Peyer's patch (tissue), 4 donors: ENCODE measurements at regions not wholly inside any gene's neighbourhood (a gene's known extent, or its start where the extent isn't known, plus 50 kb on each side); places are given as distances from the start of the nearest gene placed in this dataset.
"Not testable (repeated sequence)": the region's sequence is repeated elsewhere in the genome, so short reads cannot be mapped to it uniquely, and the experiment has no call there.

ENCODE experiments used
- DNase-seq, 3 donors: peaks; one replicate each; pipeline ENCODE4 v3.0.0-alpha.2; 2017 to 2019
- H3K27ac ChIP-seq, 4 donors: fragments of 200-600 bp; sonication (generic); one replicate each; pipeline ENCODE4 v1.5.1; 2016 to 2019
- H3K27me3 ChIP-seq, 2 donors: fragments of 200-600 bp; sonication (generic); one replicate each; pipeline ENCODE4 v1.5.1; 2019
- H3K36me3 ChIP-seq, 3 donors: fragments of 200-600 bp; sonication (generic); one replicate each; pipeline ENCODE4 v1.5.1; 2016 to 2019
- H3K4me1 ChIP-seq, 4 donors: fragments of 200-600 bp; sonication (generic); one replicate each; pipeline ENCODE4 v1.5.1; 2016 to 2019
- H3K4me3 ChIP-seq, 4 donors: fragments of 200-600 bp; sonication (generic); 1 replicate in 3 of 4; 2 replicates in 1 of 4; pipeline ENCODE4 v1.5.1; 2016 to 2019; ENCODE audit warnings: mild to moderate bottlenecking in 1 of 4
- H3K9me3 ChIP-seq, 4 donors: fragments of 200-600 bp; sonication (generic); one replicate each; pipeline ENCODE4 v1.5.1; 2016 to 2019; ENCODE audit warnings: mild to moderate bottlenecking in 1 of 4
- CTCF ChIP-seq, 6 experiments: fragments of 450-650 bp in 4 of 6; fragments of 200-600 bp in 2 of 6; sonication (generic) in 1 of 6; IDR thresholded peaks; one replicate each; pipeline ENCODE4 v1.5.1; 2017 to 2019; ENCODE audit warnings: antibody characterized with exemption in 6 of 6, mild to moderate bottlenecking in 3 of 6, moderate library complexity in 1 of 6
- POLR2A ChIP-seq, 2 donors: fragments of 450-650 bp; IDR thresholded peaks; one replicate each; pipeline ENCODE4 v1.5.1; 2017; ENCODE audit warnings: antibody characterized with exemption in 2 of 2, mild to moderate bottlenecking in 2 of 2, moderate library complexity in 2 of 2

GRCh38 chr9:33662871-33663270, 132.5 kb upstream of the PRSS3 start:
- no peaks in the 10 kb centered on the region for H3K36me3 ChIP-seq
- no peak for DNase-seq
- TF ChIP-seq POLR2A (IDR thresholded peaks at IDR 0.05) = no peak
- no peak for TF ChIP-seq CTCF (IDR thresholded peaks at IDR 0.05)
- H3K4me3 ChIP-seq = no peak overlapping the region
- H3K4me1 ChIP-seq = no peaks in the 10 kb centered on the region
- H3K27ac ChIP-seq = no peak overlapping the region
- no peaks in the 10 kb centered on the region for H3K9me3 ChIP-seq
- no peaks in the 10 kb centered on the region for H3K27me3 ChIP-seq

- not testable (repeated sequence) for H3K36me3 ChIP-seq, H3K9me3 ChIP-seq, DNase-seq, H3K27me3 ChIP-seq, H3K4me1 ChIP-seq
- Histone ChIP-seq H3K27ac (peak overlapping the region; percentile 44 to 83 (median 60)), H3K4me3 (peak overlapping the region; percentile 36 to 72 (median 50))
Measured at GRCh38 chr9:33676194-33676745, 119.1 kb upstream of the PRSS3 start.

- H3K9me3 ChIP-seq = no peaks in the 10 kb centered on the region
Measured at GRCh38 chr9:33676746-33677505, 118.4 kb upstream of the PRSS3 start.

GRCh38 chr9:33677506-33677809, 117.9 kb upstream of the PRSS3 start:
- H3K27ac ChIP-seq = peak overlapping the region; percentile 44 to 83 (median 60)
- no peaks in the 10 kb centered on the region for H3K9me3 ChIP-seq
- H3K4me1 ChIP-seq = peaks cover 0 to 4% (median 0%) of the 10 kb centered on the region in 4 donors
- DNase-seq = no peak
- peak overlapping the region; percentile 36 to 72 (median 50) for H3K4me3 ChIP-seq
- H3K27me3 ChIP-seq = peaks cover 0 to 4% of the 10 kb centered on the region in 2 donors
- H3K36me3 ChIP-seq = no peaks in the 10 kb centered on the region
- TF ChIP-seq CTCF (IDR thresholded peaks at IDR 0.05) (no peak), POLR2A (IDR thresholded peaks at IDR 0.05) (no peak)

More at GRCh38 chr9:33676746-33677505, 118.4 kb upstream of the PRSS3 start:
- Histone ChIP-seq H3K36me3 (no peaks in the 10 kb centered on the region), H3K27me3 (peaks cover 0 to 4% of the 10 kb centered on the region in 2 donors), H3K4me1 (peaks cover 0 to 4% (median 0%) of the 10 kb centered on the region in 4 donors), H3K4me3 (peak overlapping the region; percentile 36 to 72 (median 50)), H3K27ac (peak overlapping the region; percentile 44 to 83 (median 60))
- TF ChIP-seq POLR2A (IDR thresholded peaks at IDR 0.05) = no peak
- no peak for TF ChIP-seq CTCF (IDR thresholded peaks at IDR 0.05)
- DNase-seq = peak; percentile 17 to 52 (median 47)

- Histone ChIP-seq H3K27ac (no peak overlapping the region), H3K4me3 (no peak overlapping the region)
- TF ChIP-seq POLR2A (IDR thresholded peaks at IDR 0.05) = no peak
Measured at GRCh38 chr9:33677961-33678360, 117.4 kb upstream of the PRSS3 start.

GRCh38 chr9:33682551-33682950, 112.8 kb upstream of the PRSS3 start:
- TF ChIP-seq CTCF (IDR thresholded peaks at IDR 0.05) (no peak), POLR2A (IDR thresholded peaks at IDR 0.05) (no peak)
- Histone ChIP-seq H3K4me1 (no peaks in the 10 kb centered on the region), H3K27me3 (no peaks in the 10 kb centered on the region), H3K36me3 (no peaks in the 10 kb centered on the region), H3K4me3 (no peak overlapping the region), H3K27ac (no peak overlapping the region), H3K9me3 (no peaks in the 10 kb centered on the region)
- DNase-seq = no peak

More at GRCh38 chr9:33677961-33678360, 117.4 kb upstream of the PRSS3 start:
- Histone ChIP-seq H3K9me3 (no peaks in the 10 kb centered on the region), H3K27me3 (peaks cover 0 to 4% of the 10 kb centered on the region in 2 donors), H3K36me3 (no peaks in the 10 kb centered on the region), H3K4me1 (peaks cover 0 to 4% (median 0%) of the 10 kb centered on the region in 4 donors)
- DNase-seq = no peak
